Bronchial epithelial cell (primary cell): ENCODE measurements at regions not wholly inside any gene's neighbourhood (a gene's known extent, or its start where the extent isn't known, plus 50 kb on each side); places are given as distances from the start of the nearest gene placed in this dataset.

Source experiments
- DNase-seq: peaks from one replicate; pipeline ENCODE4 v3.0.0-alpha.2; 2010; ENCODE audit warnings: low read depth
- FAIRE-seq: peaks from 2 replicates; lab custom pipeline; 2011; peaks lifted over from hg19 to GRCh38; lab: Jason Lieb, UNC
- H3K27me3 ChIP-seq: 2 replicates; pipeline ENCODE4 v1.5.1; 2011; ENCODE audit warnings: low read length; ENCODE audit not compliant: control insufficient read depth, insufficient read depth
- H3K36me3 ChIP-seq: 2 replicates; pipeline ENCODE4 v1.5.1; 2011; ENCODE audit warnings: low read length; ENCODE audit not compliant: control insufficient read depth, insufficient read depth
- H3K4me3 ChIP-seq: 2 replicates; pipeline ENCODE4 v1.5.1; 2011; ENCODE audit warnings: mild to moderate bottlenecking, low read depth, low read length, control low read depth
- TF ChIP-seq, protein P1 (sequence below): IDR thresholded peaks from 2 replicates; pipeline ENCODE4 v1.5.1; 2011; ENCODE audit warnings: mild to moderate bottlenecking, moderate library complexity, low read length, control low read depth, inconsistent platforms; ENCODE audit not compliant: insufficient read depth, severe bottlenecking

GRCh38 chr11:97743205-97743742 lies 1277.5 kb upstream of the CNTN5 start:
- TF ChIP-seq, protein P1, sequence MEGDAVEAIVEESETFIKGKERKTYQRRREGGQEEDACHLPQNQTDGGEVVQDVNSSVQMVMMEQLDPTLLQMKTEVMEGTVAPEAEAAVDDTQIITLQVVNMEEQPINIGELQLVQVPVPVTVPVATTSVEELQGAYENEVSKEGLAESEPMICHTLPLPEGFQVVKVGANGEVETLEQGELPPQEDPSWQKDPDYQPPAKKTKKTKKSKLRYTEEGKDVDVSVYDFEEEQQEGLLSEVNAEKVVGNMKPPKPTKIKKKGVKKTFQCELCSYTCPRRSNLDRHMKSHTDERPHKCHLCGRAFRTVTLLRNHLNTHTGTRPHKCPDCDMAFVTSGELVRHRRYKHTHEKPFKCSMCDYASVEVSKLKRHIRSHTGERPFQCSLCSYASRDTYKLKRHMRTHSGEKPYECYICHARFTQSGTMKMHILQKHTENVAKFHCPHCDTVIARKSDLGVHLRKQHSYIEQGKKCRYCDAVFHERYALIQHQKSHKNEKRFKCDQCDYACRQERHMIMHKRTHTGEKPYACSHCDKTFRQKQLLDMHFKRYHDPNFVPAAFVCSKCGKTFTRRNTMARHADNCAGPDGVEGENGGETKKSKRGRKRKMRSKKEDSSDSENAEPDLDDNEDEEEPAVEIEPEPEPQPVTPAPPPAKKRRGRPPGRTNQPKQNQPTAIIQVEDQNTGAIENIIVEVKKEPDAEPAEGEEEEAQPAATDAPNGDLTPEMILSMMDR = no peak
- no peaks in the 10 kb centered on the region for H3K27me3 ChIP-seq
- peak; percentile 84 for DNase-seq
- H3K4me3 ChIP-seq = no peak overlapping the region
- no peaks in the 10 kb centered on the region for H3K36me3 ChIP-seq
- no peak for FAIRE-seq

DNA sequence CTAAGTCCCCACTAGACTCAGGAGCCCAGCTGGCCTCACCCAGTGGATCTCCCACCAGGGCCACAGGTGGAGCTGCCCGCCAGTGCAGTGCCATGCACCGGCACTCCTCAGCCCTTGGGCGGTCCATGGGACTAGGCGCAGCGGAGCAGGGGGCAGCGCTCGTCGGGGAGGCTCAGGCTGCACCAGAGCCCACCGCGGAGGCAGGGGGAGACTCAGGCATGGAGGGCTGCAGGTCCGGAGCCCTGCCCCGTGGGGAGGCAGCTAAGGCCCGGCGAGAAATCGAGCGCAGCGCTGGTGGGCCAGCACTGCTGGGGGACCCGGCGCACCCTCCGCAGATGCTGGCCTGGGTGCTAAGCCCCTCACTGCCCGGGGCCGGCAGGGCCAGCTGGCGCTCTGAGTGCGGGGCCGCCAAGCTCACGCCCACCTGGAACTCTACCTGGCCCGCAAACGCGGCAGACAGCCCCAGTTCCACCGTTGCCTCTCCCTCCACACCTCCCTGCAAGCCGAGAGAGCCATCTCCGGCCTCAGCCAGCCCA lies 1275.2 kb upstream of the CNTN5 start:
- FAIRE-seq = no peak
- H3K36me3 ChIP-seq = no peaks in the 10 kb centered on the region
- no peak overlapping the region for H3K4me3 ChIP-seq
- DNase-seq = no peak
- TF ChIP-seq, protein P1 = no peak
- no peaks in the 10 kb centered on the region for H3K27me3 ChIP-seq

- Histone ChIP-seq H3K36me3 (no peaks in the 10 kb centered on the region), H3K27me3 (no peaks in the 10 kb centered on the region), H3K4me3 (no peak overlapping the region)
- TF ChIP-seq, protein P1 = no peak
- FAIRE-seq = no peak
- DNase-seq = no peak
Measured at GRCh38 chr11:97746818-97747217, 1273.9 kb upstream of the CNTN5 start.

GRCh38 chr11:97751405-97751804 lies 1269.3 kb upstream of the CNTN5 start:
- DNase-seq = no peak
- TF ChIP-seq, protein P1 = no peak
- FAIRE-seq = no peak
- Histone ChIP-seq H3K36me3 (no peaks in the 10 kb centered on the region), H3K4me3 (no peak overlapping the region), H3K27me3 (no peaks in the 10 kb centered on the region)

- H3K36me3 ChIP-seq = no peaks in the 10 kb centered on the region
- no peaks in the 10 kb centered on the region for H3K27me3 ChIP-seq
- DNase-seq (no peak), FAIRE-seq (no peak)
- TF ChIP-seq, protein P1 = no peak
- no peak overlapping the region for H3K4me3 ChIP-seq
Measured at GRCh38 chr11:97751952-97752351, 1268.8 kb upstream of the CNTN5 start.

DNA sequence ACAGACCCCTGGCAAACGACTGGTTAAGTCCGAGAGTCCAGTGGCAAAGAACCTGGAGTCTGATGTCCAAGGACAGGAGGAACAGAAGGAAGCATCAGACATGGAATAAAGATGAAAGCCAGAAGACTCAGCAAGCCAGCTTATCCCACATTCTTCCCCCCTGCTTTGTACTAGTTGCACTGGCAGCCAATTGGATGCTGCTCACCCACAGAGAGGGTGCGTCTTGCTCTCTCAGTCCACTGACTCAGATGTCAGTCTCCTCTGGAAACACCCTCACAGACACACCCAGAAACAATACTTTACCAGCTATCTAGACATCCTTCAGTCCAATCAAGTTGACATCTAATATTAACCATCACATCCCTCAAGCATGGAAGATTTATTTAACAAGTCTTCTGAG lies 1265.8 kb upstream of the CNTN5 start:
- no peaks in the 10 kb centered on the region for H3K27me3 ChIP-seq
- TF ChIP-seq, protein P1 = no peak
- FAIRE-seq (no peak), DNase-seq (peak; percentile 26)
- H3K36me3 ChIP-seq = no peaks in the 10 kb centered on the region
- no peak overlapping the region for H3K4me3 ChIP-seq
